Muscle of leg (tissue), 3 donors: ENCODE measurements at regions not wholly inside any gene's neighbourhood (a gene's known extent, or its start where the extent isn't known, plus 50 kb on each side); places are given as distances from the start of the nearest gene placed in this dataset.
"Not testable (repeated sequence)": the region's sequence is repeated elsewhere in the genome, so short reads cannot be mapped to it uniquely, and the experiment has no call there.

ENCODE experiments used
- DNase-seq: peaks from one replicate; pipeline ENCODE4 v3.0.0; 2013
- H3K27ac ChIP-seq: one replicate; pipeline ENCODE4 v1.5.1; 2013; ENCODE audit warnings: mild to moderate bottlenecking, low read length, control low read depth
- H3K27me3 ChIP-seq: one replicate; pipeline ENCODE4 v1.6.1; 2013; ENCODE audit warnings: low read length; ENCODE audit not compliant: control insufficient read depth, insufficient read depth
- H3K36me3 ChIP-seq: one replicate; pipeline ENCODE4 v1.6.1; 2013; ENCODE audit warnings: low read length; ENCODE audit not compliant: control insufficient read depth, insufficient read depth
- H3K4me1 ChIP-seq: one replicate; pipeline ENCODE4 v1.6.1; 2013; ENCODE audit warnings: low read length; ENCODE audit not compliant: control insufficient read depth, insufficient read depth
- H3K4me3 ChIP-seq: one replicate; pipeline ENCODE4 v1.5.1; 2013; ENCODE audit warnings: low read length, control low read depth
- H3K9me3 ChIP-seq: replicated peaks from 2 replicates; pipeline ENCODE4 v1.6.1; 2013; ENCODE audit warnings: low read depth, low read length; ENCODE audit not compliant: control insufficient read depth
- WGBS: methylation state at CpG from one replicate; pipeline ENCODE4 v1.1.5; 2013; ENCODE audit warnings: missing lambda C conversion rate; ENCODE audit not compliant: insufficient coverage; 5-methylcytosine and 5-hydroxymethylcytosine counted together

DNA sequence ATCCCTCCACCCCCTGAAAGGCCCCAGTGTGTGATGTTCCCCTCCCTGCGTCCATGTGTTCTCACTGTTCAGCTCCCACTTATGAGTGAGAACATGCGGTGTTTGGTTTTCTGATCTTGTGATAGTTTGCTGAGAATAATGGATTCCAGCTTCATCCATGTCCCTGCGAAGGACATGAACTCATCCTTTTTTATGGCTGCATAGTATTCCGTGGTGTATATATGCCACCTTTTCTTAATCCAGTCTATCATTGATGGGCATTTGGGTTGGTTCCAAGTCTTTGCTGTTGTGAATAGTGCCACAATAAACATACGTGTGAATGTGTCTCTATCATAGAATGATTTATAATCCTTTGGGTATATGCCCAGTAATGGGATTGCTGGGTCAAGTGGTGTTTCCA is 55.8 kb upstream of the IRX2 start:
- not testable (repeated sequence) for H3K9me3 ChIP-seq, DNase-seq, H3K36me3 ChIP-seq, H3K4me1 ChIP-seq, H3K27ac ChIP-seq, H3K27me3 ChIP-seq, H3K4me3 ChIP-seq
- no CpG with 5 or more reads among the region's 5 CpGs for WGBS

DNA sequence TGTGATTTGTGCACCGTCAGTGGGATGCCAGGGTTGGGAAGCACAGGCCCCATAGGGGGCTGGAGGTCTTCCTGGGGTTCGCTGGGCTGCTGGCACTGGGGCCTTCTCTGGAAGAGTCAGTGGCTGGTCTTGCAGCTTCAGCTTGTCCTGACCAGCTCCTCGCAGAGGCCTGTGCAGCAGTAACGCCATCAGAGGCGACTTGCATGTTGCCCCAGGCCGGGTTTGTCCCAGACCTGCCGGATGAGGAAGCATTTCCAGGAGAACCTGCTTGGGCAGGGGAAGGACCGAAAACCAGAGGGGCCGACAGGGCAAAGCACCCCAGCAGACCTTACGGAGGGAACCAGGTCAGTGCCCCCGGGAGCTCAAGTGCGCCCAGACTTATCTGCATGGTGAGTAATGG is 54.7 kb upstream of the IRX2 start:
- H3K27ac ChIP-seq = no peak overlapping the region
- no peaks in the 10 kb centered on the region for H3K9me3 ChIP-seq
- no peak for DNase-seq
- WGBS = 87% methylated on average over 8 of the region's 12 CpGs
- no peaks in the 10 kb centered on the region for H3K4me1 ChIP-seq
- H3K27me3 ChIP-seq = peaks cover 2% of the 10 kb centered on the region
- H3K36me3 ChIP-seq = no peaks in the 10 kb centered on the region
- H3K4me3 ChIP-seq = no peak overlapping the region

DNA sequence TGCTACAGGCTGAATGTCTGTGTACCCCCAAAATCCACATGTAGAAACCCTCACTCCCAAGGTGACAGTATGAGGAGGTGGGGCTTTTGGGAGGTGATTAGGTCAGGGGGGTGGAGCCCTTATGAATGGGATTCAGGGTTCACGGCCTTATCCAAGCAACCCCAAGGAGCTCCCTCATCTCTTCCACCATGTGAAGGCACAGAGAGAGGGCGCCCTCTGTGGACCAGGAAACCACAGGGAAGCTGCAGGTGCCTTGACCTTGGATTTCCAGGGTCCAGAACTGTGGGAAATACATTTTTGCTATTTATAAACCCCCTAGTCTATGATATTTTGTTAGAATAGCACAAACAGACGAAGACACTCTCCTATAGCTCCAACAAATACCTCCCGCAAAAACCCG is 53.6 kb upstream of the IRX2 start:
- WGBS = no CpG with 5 or more reads among the region's 5 CpGs
- H3K4me1 ChIP-seq = no peaks in the 10 kb centered on the region

DNA sequence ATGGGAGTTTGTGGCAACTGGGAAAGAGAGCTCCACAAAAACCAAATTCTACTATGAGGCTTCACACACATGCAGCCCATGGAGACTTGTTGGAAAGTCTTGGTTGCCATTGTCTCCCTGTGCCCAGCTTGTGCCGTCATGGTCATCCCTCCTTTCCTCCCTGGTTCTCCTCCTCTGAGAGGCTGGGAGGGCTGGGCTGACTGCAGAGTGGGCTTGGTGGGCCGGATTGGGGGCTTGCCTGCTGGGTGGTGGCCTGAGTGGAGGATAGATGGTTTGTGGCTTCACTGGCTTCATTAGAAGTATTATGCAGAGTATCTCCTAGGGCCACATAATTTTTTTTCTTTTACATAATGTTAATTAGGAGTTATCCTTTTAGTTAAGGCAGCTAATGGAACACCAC is 52.3 kb upstream of the IRX2 start:
- WGBS = no CpG with 5 or more reads among the region's 2 CpGs
- H3K36me3 ChIP-seq = no peaks in the 10 kb centered on the region
- H3K27ac ChIP-seq = no peak overlapping the region
- H3K27me3 ChIP-seq = peaks cover 4% of the 10 kb centered on the region
- no peaks in the 10 kb centered on the region for H3K4me1 ChIP-seq
- no peak for DNase-seq
- no peak overlapping the region for H3K4me3 ChIP-seq
- H3K9me3 ChIP-seq = no peaks in the 10 kb centered on the region

More for the DNA sequence above, 53.6 kb upstream of the IRX2 start:
- Histone ChIP-seq H3K27ac (no peak overlapping the region), H3K27me3 (peaks cover 3% of the 10 kb centered on the region), H3K9me3 (no peaks in the 10 kb centered on the region), H3K4me3 (no peak overlapping the region), H3K36me3 (no peaks in the 10 kb centered on the region)
- no peak for DNase-seq

DNA sequence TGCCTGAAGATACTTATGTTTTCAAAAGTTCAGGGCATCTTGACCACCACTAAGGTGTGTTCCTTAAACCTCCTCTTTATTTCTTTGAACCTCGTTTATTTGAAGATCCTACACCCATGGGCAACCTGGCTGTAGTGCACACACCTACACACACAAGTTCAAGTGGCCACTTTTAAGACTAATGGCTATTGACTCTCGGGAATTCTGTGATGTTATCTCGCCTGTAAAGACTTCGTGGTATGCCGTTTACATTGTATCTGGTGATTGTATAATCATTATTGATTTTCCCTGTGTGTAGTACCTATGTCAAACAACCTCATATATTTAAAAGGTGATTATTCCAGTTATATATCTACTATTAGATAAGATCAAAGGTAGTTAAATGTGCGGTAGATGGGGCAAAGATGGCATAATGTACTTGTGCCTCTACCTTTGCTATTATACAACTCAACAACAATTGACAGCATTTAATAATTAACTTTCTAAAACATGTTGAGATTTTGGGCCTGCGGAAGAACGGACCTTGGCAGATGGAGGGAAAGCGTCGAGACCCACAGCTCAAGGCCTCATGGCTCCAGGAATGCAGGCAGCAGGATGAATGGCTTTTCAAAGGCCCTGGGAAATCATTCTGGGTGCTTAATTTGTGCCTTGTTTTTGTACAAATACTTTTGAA is 51.4 kb upstream of the IRX2 start:
- 88% methylated on average over 5 of the region's 10 CpGs for WGBS
- no peak for DNase-seq
- no peaks in the 10 kb centered on the region for H3K4me1 ChIP-seq
- H3K36me3 ChIP-seq = no peaks in the 10 kb centered on the region
- H3K4me3 ChIP-seq = no peak overlapping the region
- peaks cover 6% of the 10 kb centered on the region for H3K27me3 ChIP-seq
- H3K27ac ChIP-seq = no peak overlapping the region
- no peaks in the 10 kb centered on the region for H3K9me3 ChIP-seq

DNA sequence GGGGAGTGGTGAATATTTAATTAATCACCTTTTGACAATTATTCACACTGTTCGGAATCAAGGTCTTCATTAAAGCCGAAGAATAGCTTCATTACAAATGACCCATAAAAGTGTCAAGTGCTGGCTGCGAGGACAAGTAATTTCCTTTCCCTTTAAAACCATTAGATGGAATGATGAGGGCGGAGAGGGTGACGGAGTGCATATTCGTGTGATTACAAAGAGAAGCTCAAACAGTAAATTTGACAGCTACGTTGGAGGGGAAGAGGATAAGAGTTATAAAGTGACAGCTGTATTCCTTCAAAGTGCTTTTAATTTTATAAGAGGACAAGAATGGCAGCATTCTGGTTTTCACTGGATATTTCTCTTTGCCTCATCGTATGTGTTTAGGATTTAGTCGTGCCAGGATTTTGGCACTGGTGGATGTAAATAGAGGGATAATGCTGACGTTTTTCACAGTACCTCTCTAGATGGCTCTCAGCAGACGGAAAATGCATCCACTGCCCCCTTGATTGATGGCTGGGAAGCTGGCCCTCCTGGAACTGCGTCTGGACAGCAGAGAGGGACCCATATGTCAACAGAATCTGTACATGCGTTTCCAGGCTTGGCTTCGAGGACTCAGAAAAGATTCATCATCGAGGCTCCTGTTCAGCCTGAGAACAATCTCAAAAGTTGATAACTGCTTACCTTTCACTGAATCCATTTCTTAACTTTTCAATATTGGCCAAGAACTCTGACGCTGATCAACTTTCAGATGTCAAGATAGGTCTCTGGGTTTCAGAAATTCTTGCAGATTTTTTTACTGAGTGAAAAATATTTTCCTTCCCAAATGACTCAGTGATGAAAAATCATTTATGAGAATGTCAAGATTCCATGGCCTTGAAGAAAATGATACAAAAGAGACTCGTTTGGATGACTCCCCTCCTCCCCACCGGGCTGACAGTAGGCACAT is 50.4 kb upstream of the IRX2 start:
- no peaks in the 10 kb centered on the region for H3K4me1 ChIP-seq
- no peak overlapping the region for H3K4me3 ChIP-seq
- no peak for DNase-seq
- H3K27me3 ChIP-seq = peaks cover 6% of the 10 kb centered on the region
- H3K9me3 ChIP-seq = no peaks in the 10 kb centered on the region
- no peak overlapping the region for H3K27ac ChIP-seq
- H3K36me3 ChIP-seq = no peaks in the 10 kb centered on the region
- 31% methylated on average over 6 of the region's 18 CpGs for WGBS
